ENCODE measurements at regions not wholly inside any gene's neighbourhood (a gene's known extent, or its start where the extent isn't known, plus 50 kb on each side); places are given as distances from the start of the nearest gene placed in this dataset.

DNA sequence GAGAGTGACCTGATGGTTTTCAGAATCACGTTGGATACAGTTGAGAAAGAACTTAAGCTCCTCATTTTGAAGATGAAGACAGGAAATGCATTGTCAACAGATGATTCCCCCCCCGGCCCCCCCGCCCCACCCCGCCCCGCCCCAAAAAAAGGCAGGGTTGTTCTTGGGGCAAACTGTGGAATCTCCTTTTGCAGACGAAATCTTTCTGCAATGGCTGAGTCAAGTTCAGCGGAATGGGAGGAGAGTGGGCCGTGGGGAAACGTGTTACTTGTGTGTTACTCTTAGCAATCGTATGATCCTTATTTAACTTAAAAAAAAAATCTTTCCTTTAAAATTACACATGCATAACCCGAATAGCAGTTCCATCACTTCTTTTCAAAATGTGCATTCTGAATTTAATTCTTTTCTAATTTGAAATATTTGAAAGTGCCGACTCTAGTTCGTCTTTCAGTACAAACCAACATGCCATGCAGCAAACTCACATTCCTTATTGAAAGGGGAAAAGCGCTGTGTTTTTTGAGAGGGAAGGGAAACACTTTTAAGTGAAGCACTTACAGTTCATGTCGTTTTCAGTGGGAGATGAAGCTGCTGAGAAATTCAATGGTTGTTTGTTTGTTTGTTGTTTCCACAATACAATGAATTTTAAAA, 348.5 kb upstream of the ARGLU1 start (continued):
- TF ChIP-seq, protein P1, sequence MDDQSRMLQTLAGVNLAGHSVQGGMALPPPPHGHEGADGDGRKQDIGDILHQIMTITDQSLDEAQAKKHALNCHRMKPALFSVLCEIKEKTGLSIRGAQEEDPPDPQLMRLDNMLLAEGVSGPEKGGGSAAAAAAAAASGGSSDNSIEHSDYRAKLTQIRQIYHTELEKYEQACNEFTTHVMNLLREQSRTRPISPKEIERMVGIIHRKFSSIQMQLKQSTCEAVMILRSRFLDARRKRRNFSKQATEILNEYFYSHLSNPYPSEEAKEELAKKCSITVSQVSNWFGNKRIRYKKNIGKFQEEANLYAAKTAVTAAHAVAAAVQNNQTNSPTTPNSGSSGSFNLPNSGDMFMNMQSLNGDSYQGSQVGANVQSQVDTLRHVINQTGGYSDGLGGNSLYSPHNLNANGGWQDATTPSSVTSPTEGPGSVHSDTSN (IDR thresholded peaks at IDR 0.05), result no peak
- TF ChIP-seq, protein P2, sequence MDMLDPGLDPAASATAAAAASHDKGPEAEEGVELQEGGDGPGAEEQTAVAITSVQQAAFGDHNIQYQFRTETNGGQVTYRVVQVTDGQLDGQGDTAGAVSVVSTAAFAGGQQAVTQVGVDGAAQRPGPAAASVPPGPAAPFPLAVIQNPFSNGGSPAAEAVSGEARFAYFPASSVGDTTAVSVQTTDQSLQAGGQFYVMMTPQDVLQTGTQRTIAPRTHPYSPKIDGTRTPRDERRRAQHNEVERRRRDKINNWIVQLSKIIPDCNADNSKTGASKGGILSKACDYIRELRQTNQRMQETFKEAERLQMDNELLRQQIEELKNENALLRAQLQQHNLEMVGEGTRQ (IDR thresholded peaks at IDR 0.05; ENCODE audit: borderline replicate concordance, low read depth, low read length), result no peak
- no peak for TF ChIP-seq NRF1 (IDR thresholded peaks at IDR 0.05; ENCODE audit: low read depth, low read length)

DNA sequence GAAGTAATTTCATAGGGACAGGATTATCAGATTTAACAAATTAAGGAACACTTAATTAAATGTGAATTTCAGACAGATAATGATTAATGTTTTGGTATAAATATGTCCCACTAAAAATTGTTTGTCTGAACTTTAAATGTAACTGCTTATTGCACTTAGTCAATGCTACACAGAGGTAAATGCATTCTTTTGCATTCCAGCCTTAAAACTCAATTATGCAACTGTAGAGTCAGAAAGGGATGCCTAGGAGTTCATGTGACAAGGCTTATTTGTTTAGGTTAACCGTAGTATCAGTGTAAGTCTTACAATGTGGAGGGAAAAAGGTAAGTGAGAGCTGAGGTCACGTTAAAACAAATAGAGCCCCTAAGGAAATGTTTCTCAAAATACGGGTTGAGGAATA, 347.2 kb upstream of the ARGLU1 start:
- no peak overlapping the region for H3K27ac ChIP-seq (ENCODE audit: low read depth in 2 of 2, low read length in 1 of 2)
- no peaks in the 10 kb centered on the region for H3K9me2 ChIP-seq
- H3K79me2 ChIP-seq (ENCODE audit: insufficient read depth), result no peaks in the 10 kb centered on the region
- no peaks in the 10 kb centered on the region for H3K36me3 ChIP-seq (replicated peaks in 1 of 2; ENCODE audit: control insufficient read depth in 1 of 2, insufficient read depth in 2 of 2, low read length in 1 of 2)
- DNase-seq, result no peak
- no peaks in the 10 kb centered on the region for H3F3A ChIP-seq (replicated peaks; ENCODE audit: insufficient read depth)
- TF ChIP-seq GATA2 (CRISPR knock-in tag; IDR thresholded peaks at IDR 0.05), result no peak
- TF ChIP-seq SMC3 (IDR thresholded peaks at IDR 0.05; ENCODE audit: low read depth, low read length), result no peak
- no peak for TF ChIP-seq FOXM1 (IDR thresholded peaks at IDR 0.05; ENCODE audit: low read depth)
- no peak for TF ChIP-seq FOXJ3 (CRISPR knock-in tag; IDR thresholded peaks at IDR 0.05)
- TF ChIP-seq, protein P3, sequence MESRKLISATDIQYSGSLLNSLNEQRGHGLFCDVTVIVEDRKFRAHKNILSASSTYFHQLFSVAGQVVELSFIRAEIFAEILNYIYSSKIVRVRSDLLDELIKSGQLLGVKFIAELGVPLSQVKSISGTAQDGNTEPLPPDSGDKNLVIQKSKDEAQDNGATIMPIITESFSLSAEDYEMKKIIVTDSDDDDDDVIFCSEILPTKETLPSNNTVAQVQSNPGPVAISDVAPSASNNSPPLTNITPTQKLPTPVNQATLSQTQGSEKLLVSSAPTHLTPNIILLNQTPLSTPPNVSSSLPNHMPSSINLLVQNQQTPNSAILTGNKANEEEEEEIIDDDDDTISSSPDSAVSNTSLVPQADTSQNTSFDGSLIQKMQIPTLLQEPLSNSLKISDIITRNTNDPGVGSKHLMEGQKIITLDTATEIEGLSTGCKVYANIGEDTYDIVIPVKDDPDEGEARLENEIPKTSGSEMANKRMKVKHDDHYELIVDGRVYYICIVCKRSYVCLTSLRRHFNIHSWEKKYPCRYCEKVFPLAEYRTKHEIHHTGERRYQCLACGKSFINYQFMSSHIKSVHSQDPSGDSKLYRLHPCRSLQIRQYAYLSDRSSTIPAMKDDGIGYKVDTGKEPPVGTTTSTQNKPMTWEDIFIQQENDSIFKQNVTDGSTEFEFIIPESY (IDR thresholded peaks at IDR 0.05; ENCODE audit: borderline replicate concordance, low read depth), result no peak
- TF ChIP-seq YY1 (IDR thresholded peaks at IDR 0.05; ENCODE audit: low read depth), result no peak
- no peaks in the 10 kb centered on the region for H4K20me1 ChIP-seq (ENCODE audit: insufficient read depth)
- no peak overlapping the region for H2AFZ ChIP-seq (ENCODE audit: low read depth)
- H3K9ac ChIP-seq, result no peak overlapping the region
- H3K4me3 ChIP-seq (ENCODE audit: low read depth in 2 of 2, low read length in 1 of 2), result no peak overlapping the region
- CTCF ChIA-PET, result no interaction called here
- H3K4me2 ChIP-seq, result no peak overlapping the region
- 57% methylated on average over 3 of the region's 3 CpGs for WGBS (ENCODE audit: low lambda C conversion rate)
- H3K27me3 ChIP-seq (ENCODE audit: insufficient read depth), result no peaks in the 10 kb centered on the region
- no peaks in the 10 kb centered on the region; a peak in 1 of 4 replicates for H3K4me1 ChIP-seq (ENCODE audit: control insufficient read depth in 1 of 2, insufficient read depth in 2 of 2, low read depth in 1 of 2, low read length in 1 of 2)
- H3K9me3 ChIP-seq, result no peaks in the 10 kb centered on the region
- POLR2A ChIA-PET, result no interaction called here

DNA sequence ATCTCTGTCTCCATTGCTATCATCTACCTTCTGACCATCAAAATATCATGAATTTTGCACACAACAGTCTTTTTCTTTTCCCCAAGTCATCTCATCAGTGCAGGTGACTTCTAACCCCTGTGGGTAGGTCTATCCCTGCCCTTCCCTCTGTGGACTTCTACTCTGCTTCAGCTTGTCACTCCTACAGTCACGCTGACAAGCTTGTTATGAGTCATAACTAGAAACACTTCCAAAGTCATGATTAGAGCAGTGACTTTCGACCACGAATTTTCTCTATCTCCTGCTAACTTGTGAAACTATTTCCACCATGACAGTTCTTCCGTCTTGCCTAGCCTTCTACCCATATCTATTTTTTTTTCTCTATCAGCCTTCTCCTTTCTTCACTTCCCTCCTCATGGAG, 343.7 kb upstream of the ARGLU1 start:
- H3K79me2 ChIP-seq (ENCODE audit: insufficient read depth), result no peaks in the 10 kb centered on the region
- H3K4me1 ChIP-seq (ENCODE audit: control insufficient read depth in 1 of 2, insufficient read depth in 2 of 2, low read depth in 1 of 2, low read length in 1 of 2), result no peaks in the 10 kb centered on the region
- 40% methylated on average over 4 of the region's 4 CpGs for WGBS (ENCODE audit: low lambda C conversion rate)
- no peaks in the 10 kb centered on the region for H3K36me3 ChIP-seq (replicated peaks in 1 of 2; ENCODE audit: control insufficient read depth in 1 of 2, insufficient read depth in 2 of 2, low read length in 1 of 2)
- CTCF ChIA-PET, result no interaction called here
- H2AFZ ChIP-seq (ENCODE audit: low read depth), result no peak overlapping the region
- no peaks in the 10 kb centered on the region for H3K9me2 ChIP-seq
- no peak for DNase-seq
- no peaks in the 10 kb centered on the region for H3K27me3 ChIP-seq (ENCODE audit: insufficient read depth)
- no peaks in the 10 kb centered on the region for H3F3A ChIP-seq (replicated peaks; ENCODE audit: insufficient read depth)
- H4K20me1 ChIP-seq (ENCODE audit: insufficient read depth), result no peaks in the 10 kb centered on the region
- no peak overlapping the region for H3K4me2 ChIP-seq
- no peaks in the 10 kb centered on the region for H3K9me3 ChIP-seq
- no peak overlapping the region for H3K4me3 ChIP-seq (ENCODE audit: low read depth in 2 of 2, low read length in 1 of 2)
- no peak overlapping the region for H3K9ac ChIP-seq
- H3K27ac ChIP-seq (ENCODE audit: low read depth in 2 of 2, low read length in 1 of 2), result no peak overlapping the region
- POLR2A ChIA-PET, result no interaction called here
- no peak for TF ChIP-seq FOXJ3 (CRISPR knock-in tag; IDR thresholded peaks at IDR 0.05)
- no peak for TF ChIP-seq RCOR1 (IDR thresholded peaks at IDR 0.05; ENCODE audit: low read length)
- no peak for TF ChIP-seq FOXM1 (IDR thresholded peaks at IDR 0.05; ENCODE audit: low read depth)
- no peak for TF ChIP-seq RAD21 (IDR thresholded peaks at IDR 0.05; ENCODE audit: low read length)
- TF ChIP-seq, protein P4, sequence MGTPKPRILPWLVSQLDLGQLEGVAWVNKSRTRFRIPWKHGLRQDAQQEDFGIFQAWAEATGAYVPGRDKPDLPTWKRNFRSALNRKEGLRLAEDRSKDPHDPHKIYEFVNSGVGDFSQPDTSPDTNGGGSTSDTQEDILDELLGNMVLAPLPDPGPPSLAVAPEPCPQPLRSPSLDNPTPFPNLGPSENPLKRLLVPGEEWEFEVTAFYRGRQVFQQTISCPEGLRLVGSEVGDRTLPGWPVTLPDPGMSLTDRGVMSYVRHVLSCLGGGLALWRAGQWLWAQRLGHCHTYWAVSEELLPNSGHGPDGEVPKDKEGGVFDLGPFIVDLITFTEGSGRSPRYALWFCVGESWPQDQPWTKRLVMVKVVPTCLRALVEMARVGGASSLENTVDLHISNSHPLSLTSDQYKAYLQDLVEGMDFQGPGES (IDR thresholded peaks at IDR 0.05; ENCODE audit: low read depth, low read length), result no peak
- TF ChIP-seq SIN3A (IDR thresholded peaks at IDR 0.05; ENCODE audit: borderline replicate concordance, low read depth, low read length), result no peak
- TF ChIP-seq CHD2 (IDR thresholded peaks at IDR 0.05; ENCODE audit: low read length, partially characterized antibody), result no peak
- no peak for TF ChIP-seq MEF2A (IDR thresholded peaks at IDR 0.05; ENCODE audit: borderline replicate concordance, low read depth)
- no peak for TF ChIP-seq RFX5 (IDR thresholded peaks at IDR 0.05; ENCODE audit: low read length)
- TF ChIP-seq, protein P5, sequence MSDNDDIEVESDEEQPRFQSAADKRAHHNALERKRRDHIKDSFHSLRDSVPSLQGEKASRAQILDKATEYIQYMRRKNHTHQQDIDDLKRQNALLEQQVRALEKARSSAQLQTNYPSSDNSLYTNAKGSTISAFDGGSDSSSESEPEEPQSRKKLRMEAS (IDR thresholded peaks at IDR 0.05; ENCODE audit: low read depth), result no peak
